Type B pancreatic cell (in vitro differentiated cells): ENCODE measurements at regions not wholly inside any gene's neighbourhood (a gene's known extent, or its start where the extent isn't known, plus 50 kb on each side); places are given as distances from the start of the nearest gene placed in this dataset.

Experiments
- DNase-seq: peaks from one replicate; pipeline ENCODE4 v3.0.0; 2021; ENCODE audit warnings: mixed read lengths; ENCODE audit not compliant: unreplicated experiment; ENCODE audit errors: extremely low spot score
- H3K27ac Mint-ChIP-seq: 2 replicates; pipeline ENCODE4 v1.8.0; 2021; ENCODE audit warnings: mild to moderate bottlenecking, mixed read lengths
- H3K27me3 Mint-ChIP-seq: 2 replicates; pipeline ENCODE4 v1.8.0; 2021; ENCODE audit warnings: mixed read lengths
- H3K36me3 Mint-ChIP-seq: 2 replicates; pipeline ENCODE4 v1.8.0; 2021; ENCODE audit warnings: mixed read lengths
- H3K4me1 Mint-ChIP-seq: one replicate; pipeline ENCODE4 v1.8.0; 2021; ENCODE audit warnings: mixed read lengths; ENCODE audit not compliant: unreplicated experiment
- H3K4me3 Mint-ChIP-seq: 2 replicates; pipeline ENCODE4 v1.8.0; 2021; ENCODE audit warnings: mild to moderate bottlenecking, mixed read lengths
- H3K9me3 Mint-ChIP-seq: 2 replicates; pipeline ENCODE4 v1.8.0; 2021; ENCODE audit warnings: mixed read lengths
- CTCF ChIP-seq: fragments of 200-600 bp; sonication (generic); conservative IDR thresholded peaks from 2 replicates; pipeline ENCODE4 v1.5.0; 2021; ENCODE audit warnings: antibody characterized with exemption, mild to moderate bottlenecking

GRCh38 chr1:193957556-193958095, 771.2 kb upstream of the B3GALT2 start:
- no peaks in the 10 kb centered on the region for H3K36me3 Mint-ChIP-seq
- no peaks in the 10 kb centered on the region for H3K27me3 Mint-ChIP-seq
- no peak overlapping the region for H3K27ac Mint-ChIP-seq
- DNase-seq: no peak
- no peaks in the 10 kb centered on the region for H3K4me1 Mint-ChIP-seq
- no peak overlapping the region for H3K4me3 Mint-ChIP-seq
- no peaks in the 10 kb centered on the region for H3K9me3 Mint-ChIP-seq
- no peak for TF ChIP-seq CTCF

GRCh38 chr1:193952778-193953374, 766.5 kb upstream of the B3GALT2 start:
- H3K4me1 Mint-ChIP-seq: no peaks in the 10 kb centered on the region
- no peak for DNase-seq
- no peak overlapping the region for H3K27ac Mint-ChIP-seq
- no peaks in the 10 kb centered on the region for H3K9me3 Mint-ChIP-seq
- H3K36me3 Mint-ChIP-seq: no peaks in the 10 kb centered on the region
- no peaks in the 10 kb centered on the region for H3K27me3 Mint-ChIP-seq
- H3K4me3 Mint-ChIP-seq: no peak overlapping the region
- TF ChIP-seq CTCF: no peak

GRCh38 chr1:193951984-193952383, 765.6 kb upstream of the B3GALT2 start:
- no peak for DNase-seq
- no peaks in the 10 kb centered on the region for H3K36me3 Mint-ChIP-seq
- no peaks in the 10 kb centered on the region for H3K9me3 Mint-ChIP-seq
- H3K4me1 Mint-ChIP-seq: no peaks in the 10 kb centered on the region
- H3K27me3 Mint-ChIP-seq: no peaks in the 10 kb centered on the region
- TF ChIP-seq CTCF: no peak
- H3K4me3 Mint-ChIP-seq: no peak overlapping the region
- no peak overlapping the region for H3K27ac Mint-ChIP-seq

GRCh38 chr1:193944454-193944853, 758.0 kb upstream of the B3GALT2 start:
- Mint-ChIP-seq H3K27me3 (no peaks in the 10 kb centered on the region), H3K4me1 (no peaks in the 10 kb centered on the region), H3K4me3 (no peak overlapping the region), H3K36me3 (no peaks in the 10 kb centered on the region), H3K9me3 (no peaks in the 10 kb centered on the region), H3K27ac (no peak overlapping the region)
- no peak for DNase-seq
- TF ChIP-seq CTCF: no peak

- H3K4me1 Mint-ChIP-seq: no peaks in the 10 kb centered on the region
- no peaks in the 10 kb centered on the region for H3K27me3 Mint-ChIP-seq
- no peak overlapping the region for H3K4me3 Mint-ChIP-seq
- no peak for DNase-seq
- no peak overlapping the region for H3K27ac Mint-ChIP-seq
- H3K9me3 Mint-ChIP-seq: no peaks in the 10 kb centered on the region
- no peak for TF ChIP-seq CTCF
- no peaks in the 10 kb centered on the region for H3K36me3 Mint-ChIP-seq
These were observed 753.8 kb upstream of the B3GALT2 start for GRCh38 chr1:193940176-193940575.
